VCaP (cell line): ENCODE measurements at regions not wholly inside any gene's neighbourhood (a gene's known extent, or its start where the extent isn't known, plus 50 kb on each side); places are given as distances from the start of the nearest gene placed in this dataset.

Experiments used
- H3K27ac ChIP-seq: fragments of 450-650 bp; 2 replicates; pipeline ENCODE4 v1.5.1; 2017
- CTCF ChIP-seq: fragments of 450-650 bp; conservative IDR thresholded peaks from 2 replicates; pipeline ENCODE4 v1.5.1; 2017; ENCODE audit warnings: mild to moderate bottlenecking, moderate library complexity

- no peak overlapping the region for H3K27ac ChIP-seq
- no peak for TF ChIP-seq CTCF
Measured at GRCh38 chr12:67919406-67919805, 69.8 kb upstream of the IFNG-AS1 start.

- H3K27ac ChIP-seq, result no peak overlapping the region
- TF ChIP-seq CTCF, result no peak
Measured at GRCh38 chr12:67920413-67920812, 68.8 kb upstream of the IFNG-AS1 start.

GRCh38 chr12:67921286-67921685 is 68.0 kb upstream of the IFNG-AS1 start:
- no peak for TF ChIP-seq CTCF
- no peak overlapping the region for H3K27ac ChIP-seq

GRCh38 chr12:67922245-67922644 is 67.0 kb upstream of the IFNG-AS1 start:
- no peak for TF ChIP-seq CTCF
- H3K27ac ChIP-seq, result no peak overlapping the region

- no peak for TF ChIP-seq CTCF
- no peak overlapping the region for H3K27ac ChIP-seq
Measured at GRCh38 chr12:67925077-67925476, 64.2 kb upstream of the IFNG-AS1 start.

- H3K27ac ChIP-seq, result no peak overlapping the region
- TF ChIP-seq CTCF, result no peak
Measured at GRCh38 chr12:67925552-67925951, 63.7 kb upstream of the IFNG-AS1 start.

GRCh38 chr12:67926063-67926462 is 63.2 kb upstream of the IFNG-AS1 start:
- H3K27ac ChIP-seq, result no peak overlapping the region
- TF ChIP-seq CTCF, result no peak

GRCh38 chr12:67927324-67927723 is 61.9 kb upstream of the IFNG-AS1 start:
- no peak for TF ChIP-seq CTCF
- H3K27ac ChIP-seq, result no peak overlapping the region
